CD4-positive, alpha-beta T cell treated with Interleukin-17A for 1 hour (primary cell): ENCODE measurements at regions not wholly inside any gene's neighbourhood (a gene's known extent, or its start where the extent isn't known, plus 50 kb on each side); places are given as distances from the start of the nearest gene placed in this dataset.
"Not testable (repeated sequence)": the region's sequence is repeated elsewhere in the genome, so short reads cannot be mapped to it uniquely, and the experiment has no call there.

Experiments
- DNase-seq: peaks from one replicate; pipeline ENCODE4 v3.0.0-alpha.2; 2020

GRCh38 chr1:93773049-93773838 lies 91.6 kb upstream of the BCAR3 start:
- no peak for DNase-seq

GRCh38 chr1:93771843-93772242 lies 90.2 kb upstream of the BCAR3 start:
- no peak for DNase-seq

GRCh38 chr1:93770640-93771039 lies 89.0 kb upstream of the BCAR3 start:
- DNase-seq = no peak

- no peak for DNase-seq
These were observed 88.1 kb upstream of the BCAR3 start for GRCh38 chr1:93769777-93770176.

GRCh38 chr1:93768380-93768863 lies 86.8 kb upstream of the BCAR3 start:
- no peak for DNase-seq

- DNase-seq = no peak
These were observed 84.8 kb upstream of the BCAR3 start for GRCh38 chr1:93766451-93766850.

GRCh38 chr1:93765099-93765498 lies 83.5 kb upstream of the BCAR3 start:
- DNase-seq = no peak

- no peak for DNase-seq
These were observed 82.7 kb upstream of the BCAR3 start for GRCh38 chr1:93764366-93764750.

- DNase-seq = no peak
These were observed 82.2 kb upstream of the BCAR3 start for GRCh38 chr1:93763704-93764365.

- DNase-seq = peak; percentile 29
These were observed 77.3 kb upstream of the BCAR3 start for GRCh38 chr1:93758842-93759515.

- no peak for DNase-seq
These were observed 75.8 kb upstream of the BCAR3 start for GRCh38 chr1:93757256-93758036.

- no peak for DNase-seq
These were observed 75.0 kb upstream of the BCAR3 start for GRCh38 chr1:93756657-93757056.

GRCh38 chr1:93755251-93755715 lies 73.6 kb upstream of the BCAR3 start:
- not testable (repeated sequence) for DNase-seq

- DNase-seq = no peak
These were observed 72.4 kb upstream of the BCAR3 start for GRCh38 chr1:93753791-93754763.

- no peak for DNase-seq
These were observed 70.0 kb upstream of the BCAR3 start for GRCh38 chr1:93751377-93752250.

- DNase-seq = peak; percentile 2
These were observed 69.3 kb upstream of the BCAR3 start for GRCh38 chr1:93750955-93751354.

GRCh38 chr1:93749894-93750301 lies 68.3 kb upstream of the BCAR3 start:
- no peak for DNase-seq

- DNase-seq = no peak
These were observed 67.8 kb upstream of the BCAR3 start for GRCh38 chr1:93749487-93749886.

GRCh38 chr1:93746021-93746812 lies 64.6 kb upstream of the BCAR3 start:
- no peak for DNase-seq
